ENCODE measurements at regions not wholly inside any gene's neighbourhood (a gene's known extent, or its start where the extent isn't known, plus 50 kb on each side); places are given as distances from the start of the nearest gene placed in this dataset.

DNA sequence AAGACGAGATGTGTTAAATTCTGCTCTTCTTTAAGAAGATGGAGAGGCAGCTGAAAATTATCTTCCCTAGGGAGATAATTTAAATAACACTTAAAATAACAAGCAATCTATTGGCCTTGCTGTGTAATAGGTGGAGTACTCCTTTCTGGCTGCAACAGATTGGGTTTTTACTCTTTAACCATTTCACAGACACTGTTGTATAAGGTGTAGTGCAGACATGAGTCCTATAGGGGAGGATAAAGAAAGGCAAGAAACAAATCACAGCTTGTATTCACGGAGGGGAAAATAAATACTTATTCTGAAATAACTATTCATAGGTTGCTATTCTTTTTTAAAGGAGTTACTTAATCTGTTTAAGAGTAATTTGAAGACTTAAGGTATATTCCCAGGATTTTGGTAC is 252.0 kb downstream of the ZPLD1 start:
- H3K27ac ChIP-seq, result no peak overlapping the region
- H3K9me3 ChIP-seq, result no peaks in the 10 kb centered on the region
- no peaks in the 10 kb centered on the region for H3K4me1 ChIP-seq
- H3K4me3 ChIP-seq (replicated peaks in 1 of 3), result no peak overlapping the region
- no peaks in the 10 kb centered on the region for H3K36me3 ChIP-seq
- intact Hi-C loops (cut with DNase I), result no loop called here
- no peak for TF ChIP-seq POLR2A (IDR thresholded peaks at IDR 0.05)
- TF ChIP-seq, protein P1, sequence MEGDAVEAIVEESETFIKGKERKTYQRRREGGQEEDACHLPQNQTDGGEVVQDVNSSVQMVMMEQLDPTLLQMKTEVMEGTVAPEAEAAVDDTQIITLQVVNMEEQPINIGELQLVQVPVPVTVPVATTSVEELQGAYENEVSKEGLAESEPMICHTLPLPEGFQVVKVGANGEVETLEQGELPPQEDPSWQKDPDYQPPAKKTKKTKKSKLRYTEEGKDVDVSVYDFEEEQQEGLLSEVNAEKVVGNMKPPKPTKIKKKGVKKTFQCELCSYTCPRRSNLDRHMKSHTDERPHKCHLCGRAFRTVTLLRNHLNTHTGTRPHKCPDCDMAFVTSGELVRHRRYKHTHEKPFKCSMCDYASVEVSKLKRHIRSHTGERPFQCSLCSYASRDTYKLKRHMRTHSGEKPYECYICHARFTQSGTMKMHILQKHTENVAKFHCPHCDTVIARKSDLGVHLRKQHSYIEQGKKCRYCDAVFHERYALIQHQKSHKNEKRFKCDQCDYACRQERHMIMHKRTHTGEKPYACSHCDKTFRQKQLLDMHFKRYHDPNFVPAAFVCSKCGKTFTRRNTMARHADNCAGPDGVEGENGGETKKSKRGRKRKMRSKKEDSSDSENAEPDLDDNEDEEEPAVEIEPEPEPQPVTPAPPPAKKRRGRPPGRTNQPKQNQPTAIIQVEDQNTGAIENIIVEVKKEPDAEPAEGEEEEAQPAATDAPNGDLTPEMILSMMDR (IDR thresholded peaks at IDR 0.05), result no peak
- WGBS, 2 donors, result 79 to 84% methylated on average over 2 of the region's 2 CpGs
- no peak for DNase-seq
- H3K27me3 ChIP-seq, result no peaks in the 10 kb centered on the region

DNA sequence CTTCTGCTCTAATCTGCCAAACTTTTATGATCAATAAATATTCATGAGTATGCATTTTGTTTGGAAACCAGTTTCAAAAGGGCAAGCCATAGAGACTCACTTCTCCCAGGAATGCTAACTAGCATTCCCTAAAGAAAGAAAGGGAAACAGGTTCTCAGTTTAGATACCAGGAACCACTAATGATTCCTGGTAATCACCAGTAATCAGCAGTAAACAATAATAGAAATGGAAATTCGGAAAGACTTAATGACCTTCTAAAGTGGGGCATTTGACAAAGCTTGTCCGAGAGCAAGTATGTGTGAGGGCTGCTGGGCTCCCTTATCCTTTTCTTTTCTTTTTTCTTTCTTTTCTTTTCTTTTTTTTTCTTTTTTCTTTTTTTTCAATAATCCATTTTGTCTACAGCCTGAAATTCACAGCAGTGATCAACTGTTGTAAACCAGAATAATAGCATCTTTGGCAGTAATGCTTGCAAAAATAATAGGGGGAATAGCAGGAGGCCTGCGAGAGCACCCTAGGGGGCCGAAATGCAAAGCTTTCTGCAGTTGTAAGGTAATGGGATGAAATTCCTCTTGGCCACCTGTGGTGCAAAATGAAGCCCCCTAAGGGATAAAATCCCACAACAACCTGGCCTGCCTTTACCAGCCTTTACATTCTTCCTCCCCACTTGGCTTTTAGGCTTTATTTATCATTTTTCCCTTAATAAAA is 253.2 kb downstream of the ZPLD1 start:
- WGBS, 2 donors, result 57% methylated on average over 4 of the region's 4 CpGs
- TF ChIP-seq, protein P1 (IDR thresholded peaks at IDR 0.05), result no peak
- TF ChIP-seq POLR2A (IDR thresholded peaks at IDR 0.05), result no peak

DNA sequence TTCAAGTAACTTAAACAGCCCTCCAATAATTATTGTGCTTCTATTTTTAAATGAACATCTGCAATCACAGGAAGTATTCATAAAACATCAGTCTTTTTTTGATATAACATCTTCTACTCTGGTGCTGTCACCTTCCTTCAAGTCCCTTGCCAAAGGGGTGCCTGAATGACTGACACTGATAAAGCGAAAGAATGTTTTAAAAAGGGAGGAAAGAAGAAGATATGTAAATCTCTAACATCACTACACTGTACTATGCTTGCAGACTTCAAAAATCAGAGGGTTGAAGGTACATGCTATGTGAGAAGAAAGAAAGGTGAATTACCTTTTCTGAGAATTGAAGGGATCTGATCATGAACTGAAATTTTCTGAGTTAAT is 253.7 kb downstream of the ZPLD1 start:
- no peak for TF ChIP-seq POLR2A (IDR thresholded peaks at IDR 0.05)
- TF ChIP-seq, protein P1 (IDR thresholded peaks at IDR 0.05), result no peak
- 83 to 88% methylated on average over 1 of the region's 1 CpG for WGBS, 2 donors
- no peaks in the 10 kb centered on the region for H3K4me1 ChIP-seq
- H3K27me3 ChIP-seq, result no peaks in the 10 kb centered on the region
- intact Hi-C loops (cut with DNase I), result no loop called here
- H3K4me3 ChIP-seq (replicated peaks in 1 of 3), result no peak overlapping the region
- H3K36me3 ChIP-seq, result no peaks in the 10 kb centered on the region
- H3K27ac ChIP-seq, result no peak overlapping the region
- no peak for DNase-seq
- H3K9me3 ChIP-seq, result no peaks in the 10 kb centered on the region

More for the DNA sequence above, 253.2 kb downstream of the ZPLD1 start:
- intact Hi-C loops (cut with DNase I), result no loop called here
- no peak overlapping the region for H3K4me3 ChIP-seq (replicated peaks in 1 of 3)
- H3K36me3 ChIP-seq, result no peaks in the 10 kb centered on the region
- no peak overlapping the region for H3K27ac ChIP-seq
- H3K9me3 ChIP-seq, result no peaks in the 10 kb centered on the region
- no peaks in the 10 kb centered on the region for H3K4me1 ChIP-seq
- no peak for DNase-seq
- H3K27me3 ChIP-seq, result no peaks in the 10 kb centered on the region

DNA sequence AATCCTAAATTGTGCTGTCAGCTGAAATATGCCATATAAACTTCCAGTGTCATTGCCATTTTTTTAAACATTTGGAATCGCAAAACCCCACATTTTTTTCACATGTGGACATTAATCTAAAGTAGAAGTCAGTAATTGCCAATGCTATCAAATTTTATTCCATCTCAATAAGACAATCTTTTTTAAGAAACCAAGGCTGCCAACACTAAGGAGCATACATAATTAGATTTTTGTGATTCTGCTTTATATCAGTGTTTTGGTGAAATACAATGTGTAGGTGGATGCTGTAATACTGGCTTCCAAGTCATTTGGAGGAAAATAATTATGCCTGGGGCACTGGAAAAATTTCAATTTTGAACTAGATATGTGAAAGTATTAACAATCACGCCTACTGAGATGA is 256.7 kb downstream of the ZPLD1 start:
- 75 to 83% methylated on average over 2 of the region's 2 CpGs for WGBS, 2 donors
- H3K27me3 ChIP-seq, result no peaks in the 10 kb centered on the region
- no peak overlapping the region for H3K4me3 ChIP-seq (replicated peaks in 1 of 3)
- H3K9me3 ChIP-seq, result no peaks in the 10 kb centered on the region
- intact Hi-C loops (cut with DNase I), result no loop called here
- no peaks in the 10 kb centered on the region for H3K36me3 ChIP-seq
- H3K27ac ChIP-seq, result no peak overlapping the region
- DNase-seq, result no peak
- TF ChIP-seq, protein P1 (IDR thresholded peaks at IDR 0.05), result no peak
- no peak for TF ChIP-seq POLR2A (IDR thresholded peaks at IDR 0.05)
- no peaks in the 10 kb centered on the region for H3K4me1 ChIP-seq

DNA sequence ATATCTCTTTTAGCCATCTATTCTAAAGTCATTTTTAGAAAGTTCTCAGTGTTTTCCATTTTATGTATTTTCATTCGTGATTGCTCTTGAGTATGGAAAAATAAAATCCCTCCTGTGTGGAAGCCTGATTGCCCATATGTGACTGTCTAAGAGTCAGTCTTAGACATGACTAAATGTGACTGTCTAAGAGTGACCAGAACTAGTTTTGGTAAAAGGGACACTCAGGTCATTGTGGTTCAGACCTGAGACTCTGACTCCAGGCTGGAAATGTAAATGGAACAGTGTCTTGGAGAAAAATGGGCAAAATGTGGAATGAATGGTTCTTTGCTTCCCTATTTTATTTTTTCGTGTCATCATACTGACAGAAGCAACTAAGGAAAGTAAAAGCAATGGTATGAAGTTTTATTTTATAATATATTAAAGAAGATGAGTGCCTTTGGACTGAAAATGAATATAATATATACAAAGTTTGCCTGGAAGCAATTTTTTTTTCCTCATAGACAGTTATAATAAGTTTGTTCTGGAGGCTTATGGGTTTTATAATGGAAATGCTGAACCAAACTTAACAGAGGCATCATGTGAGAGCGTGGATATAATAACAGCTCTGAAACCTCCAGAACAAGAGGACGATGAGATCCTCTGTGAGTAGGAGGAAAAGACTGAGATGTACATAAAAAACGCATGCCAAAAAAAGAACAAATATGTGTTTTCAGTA is 264.4 kb downstream of the ZPLD1 start:
- no peak for TF ChIP-seq POLR2A (IDR thresholded peaks at IDR 0.05)
- TF ChIP-seq, protein P1 (IDR thresholded peaks at IDR 0.05), result no peak
- Histone ChIP-seq H3K4me3 (replicated peaks in 1 of 3) (no peak overlapping the region), H3K36me3 (no peaks in the 10 kb centered on the region), H3K9me3 (no peaks in the 10 kb centered on the region), H3K27ac (no peak overlapping the region), H3K4me1 (no peaks in the 10 kb centered on the region), H3K27me3 (no peaks in the 10 kb centered on the region)
- no peak for DNase-seq
- intact Hi-C loops (cut with DNase I), result no loop called here
- 79 to 80% methylated on average over 5 of the region's 5 CpGs for WGBS, 2 donors
